Frontal cortex (tissue), 3 donors: ENCODE measurements at regions not wholly inside any gene's neighbourhood (a gene's known extent, or its start where the extent isn't known, plus 50 kb on each side); places are given as distances from the start of the nearest gene placed in this dataset.
"Not testable (repeated sequence)": the region's sequence is repeated elsewhere in the genome, so short reads cannot be mapped to it uniquely, and the experiment has no call there.

ENCODE experiments used
- DNase-seq, 2 donors: peaks; one replicate each; pipeline ENCODE4 v3.0.0; 2012; ENCODE audit warnings: low spot score in 2 of 2
- FAIRE-seq: peaks from 2 replicates; lab custom pipeline; 2012; peaks lifted over from hg19 to GRCh38; lab: Jason Lieb, UNC
- donor health status: control.
- donor health status: control.
- donor health status: control.

DNA sequence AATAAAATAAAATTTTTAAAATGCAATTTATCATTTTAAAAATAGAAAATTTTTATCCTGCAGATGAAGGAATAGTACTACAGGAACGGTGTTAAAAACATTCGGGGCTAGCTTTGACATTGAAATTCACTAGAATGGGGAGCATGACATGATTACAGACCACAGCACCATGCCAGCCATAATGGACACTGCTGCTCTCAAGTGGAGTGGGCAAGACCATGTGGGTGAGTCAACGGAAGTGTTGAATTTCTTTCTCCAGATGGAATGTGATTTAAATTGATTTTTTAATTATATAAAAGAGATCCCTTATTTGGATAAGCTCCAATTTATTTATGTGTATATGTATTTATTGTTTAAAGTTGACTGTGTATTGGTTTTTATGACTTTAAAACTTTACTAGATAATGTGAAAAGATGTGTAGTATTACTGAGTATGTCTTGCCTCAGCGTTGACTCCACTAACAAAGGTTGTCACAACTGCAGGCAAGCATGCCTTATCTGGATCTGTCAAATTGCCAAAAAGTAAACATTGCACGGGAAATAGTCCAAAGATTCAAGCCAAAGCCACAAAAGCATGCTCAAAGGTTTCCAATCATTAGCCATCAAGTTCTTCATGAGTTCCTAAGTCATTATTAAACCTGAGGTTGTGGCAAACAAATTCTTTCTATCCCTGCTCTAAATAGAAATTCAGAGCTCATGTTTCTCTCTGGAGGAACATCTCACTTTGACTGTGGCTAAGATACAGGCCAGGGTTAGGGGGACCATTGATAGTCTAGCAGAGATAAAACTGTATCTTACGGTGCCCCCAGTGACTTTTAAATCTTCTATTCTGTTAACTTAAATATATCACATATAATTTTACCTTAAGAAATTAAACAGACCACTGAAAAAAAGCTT, 536.9 kb downstream of the TMX3 start:
- no peak for FAIRE-seq
- DNase-seq, result no peak

DNA sequence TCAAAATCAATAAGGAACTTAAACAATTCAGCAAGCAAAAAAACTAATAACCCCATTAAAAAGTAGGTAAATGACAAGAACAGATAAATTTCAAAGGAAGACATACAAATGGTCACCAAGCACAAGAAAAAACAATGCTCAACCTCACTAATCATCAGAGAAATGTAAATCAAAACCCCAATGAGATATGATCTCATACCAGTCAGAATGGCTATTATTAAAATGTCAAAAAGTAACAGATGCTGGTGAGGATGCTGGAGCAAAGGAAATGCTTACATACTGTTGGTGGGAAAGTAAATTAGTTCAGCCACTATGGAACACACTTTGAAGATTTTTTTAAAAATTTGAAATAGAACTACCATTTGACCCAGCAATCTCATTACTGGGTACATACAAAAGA, 538.0 kb downstream of the TMX3 start:
- DNase-seq (no peak), FAIRE-seq (no peak)

- no peak for DNase-seq
- FAIRE-seq, result no peak
Measured at GRCh38 chr18:68172842-68173549, 541.9 kb downstream of the TMX3 start.

GRCh38 chr18:68164909-68165308, 550.0 kb downstream of the TMX3 start:
- FAIRE-seq (no peak), DNase-seq (no peak)

DNA sequence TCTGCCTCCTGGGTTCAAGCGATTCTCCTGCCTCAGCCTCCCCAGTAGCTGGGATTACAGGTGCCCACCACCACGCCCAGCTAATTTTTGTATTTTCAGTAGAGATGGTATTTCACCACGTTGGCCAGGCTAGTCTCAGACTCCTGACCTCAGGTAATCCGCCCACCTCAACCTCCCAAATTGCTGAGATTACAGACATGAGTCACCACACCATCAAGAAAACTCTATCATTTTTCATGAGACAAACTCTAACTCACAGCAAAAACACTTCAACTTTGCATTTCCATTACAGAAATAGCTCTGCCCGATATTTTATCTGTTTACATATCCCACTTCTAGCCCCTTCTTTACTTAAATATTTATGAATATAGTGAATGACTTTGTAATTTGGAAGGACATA, 561.1 kb downstream of the TMX3 start:
- FAIRE-seq, DNase-seq: not testable (repeated sequence)

GRCh38 chr18:68152770-68153169, 562.1 kb downstream of the TMX3 start:
- DNase-seq (no peak), FAIRE-seq (no peak)

- DNase-seq (no peak), FAIRE-seq (no peak)
Measured at GRCh38 chr18:68150961-68151360, 563.9 kb downstream of the TMX3 start.

- no peak for DNase-seq
- FAIRE-seq, result no peak
Measured at GRCh38 chr18:68148863-68149262, 566.0 kb downstream of the TMX3 start.

DNA sequence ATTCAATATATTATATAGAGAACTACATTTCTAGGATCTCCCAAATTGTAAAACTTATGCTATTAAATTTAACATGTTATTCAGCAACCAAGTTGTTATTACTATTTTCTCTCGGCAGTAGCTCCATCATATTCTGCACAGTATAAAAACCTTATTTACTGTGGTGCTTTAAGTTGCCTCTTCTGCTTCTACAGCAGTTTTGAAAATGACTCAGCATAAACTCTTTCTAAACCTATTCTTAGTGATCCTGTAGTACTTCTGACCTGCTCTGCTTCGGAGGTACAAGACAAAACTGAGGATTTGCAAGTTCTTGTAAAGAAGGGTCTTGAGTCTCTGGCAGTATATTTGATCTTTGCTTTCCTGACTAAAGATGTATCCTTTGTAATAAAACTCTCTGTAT, 567.2 kb downstream of the TMX3 start:
- no peak for DNase-seq
- FAIRE-seq, result no peak

- FAIRE-seq (no peak), DNase-seq (no peak)
Measured at GRCh38 chr18:68121826-68122225, 593.1 kb downstream of the TMX3 start.

DNA sequence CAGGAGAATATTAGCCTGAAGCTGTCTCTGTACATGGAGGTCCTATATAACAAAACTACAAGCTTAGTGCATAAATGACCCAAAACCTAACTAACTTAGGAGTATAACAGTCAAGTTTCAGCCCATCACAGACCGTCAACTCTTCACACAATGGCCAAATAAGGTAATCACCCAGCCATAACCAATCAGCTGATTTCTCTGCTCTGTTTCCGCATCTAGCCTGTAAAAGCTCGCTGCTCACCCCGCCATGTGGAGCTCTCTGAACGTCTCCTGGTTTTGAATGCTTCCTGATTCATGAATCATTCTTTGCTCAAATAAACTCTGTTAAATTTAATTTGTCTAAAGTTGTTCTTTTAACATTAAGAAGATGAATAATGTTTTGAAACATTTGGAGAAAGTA, 593.6 kb downstream of the TMX3 start:
- DNase-seq (no peak), FAIRE-seq (no peak)

DNA sequence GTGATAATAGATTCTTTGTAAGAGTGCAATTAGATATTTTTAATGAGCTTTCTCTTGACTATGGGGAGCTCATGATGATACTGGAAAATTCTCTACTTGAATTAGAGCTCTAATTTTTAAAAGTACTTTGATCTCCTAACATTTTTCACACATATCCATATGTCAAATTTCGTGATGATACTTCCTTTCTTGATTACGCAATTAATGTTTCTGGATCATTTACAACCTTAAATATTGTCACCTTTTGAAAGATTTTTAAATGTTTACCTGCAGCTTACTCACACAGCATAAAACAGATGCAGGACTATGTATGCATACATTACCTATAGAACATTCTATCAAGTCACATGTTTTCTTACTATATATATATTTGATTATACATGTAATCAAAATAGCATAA, 598.5 kb upstream of the DSEL start:
- FAIRE-seq (no peak), DNase-seq (no peak)

DNA sequence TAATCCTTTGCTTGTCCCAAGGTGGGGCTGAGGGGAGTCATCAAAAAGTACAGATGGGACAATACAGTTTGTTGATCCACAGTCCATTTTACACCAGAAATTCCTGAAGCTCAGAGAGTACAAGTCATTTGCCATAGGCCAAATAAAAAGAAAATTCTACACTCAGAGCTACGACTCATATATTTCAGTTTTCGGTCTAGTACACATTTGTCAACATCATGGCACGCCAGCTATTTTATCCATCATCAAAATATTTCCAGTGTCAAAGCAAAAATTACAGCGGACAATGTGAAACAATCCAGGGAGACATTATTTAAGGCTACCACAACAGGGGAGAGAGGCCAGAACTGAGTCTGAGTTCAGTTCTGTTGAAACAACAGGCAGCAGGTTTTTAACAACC, 587.5 kb upstream of the DSEL start:
- FAIRE-seq, result no peak
- DNase-seq, result no peak

GRCh38 chr18:68103561-68103960, 587.0 kb upstream of the DSEL start:
- DNase-seq (no peak), FAIRE-seq (no peak)

DNA sequence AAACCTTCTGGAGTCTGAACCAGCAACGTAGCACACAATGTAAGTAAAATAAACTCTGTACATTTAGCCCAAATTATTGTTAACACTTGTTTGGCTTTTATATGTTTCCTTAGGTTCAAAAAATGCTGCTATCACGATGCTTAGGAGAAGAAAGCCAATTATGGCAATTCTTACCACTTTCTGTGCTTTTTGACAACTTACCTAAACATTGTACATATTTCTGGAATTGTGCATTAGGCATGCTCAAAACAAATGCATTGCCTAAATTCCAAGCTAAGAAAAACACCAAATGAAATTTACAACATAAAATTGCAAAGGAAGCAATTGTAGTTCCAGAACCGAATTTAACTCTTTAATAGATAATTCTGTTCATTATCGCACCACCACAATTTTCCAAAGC, 585.6 kb upstream of the DSEL start:
- FAIRE-seq, result no peak
- DNase-seq, result no peak

- FAIRE-seq (no peak), DNase-seq (no peak)
Measured at GRCh38 chr18:68098655-68099054, 582.1 kb upstream of the DSEL start.

GRCh38 chr18:68086481-68086880, 570.0 kb upstream of the DSEL start:
- no peak for DNase-seq
- no peak for FAIRE-seq

DNA sequence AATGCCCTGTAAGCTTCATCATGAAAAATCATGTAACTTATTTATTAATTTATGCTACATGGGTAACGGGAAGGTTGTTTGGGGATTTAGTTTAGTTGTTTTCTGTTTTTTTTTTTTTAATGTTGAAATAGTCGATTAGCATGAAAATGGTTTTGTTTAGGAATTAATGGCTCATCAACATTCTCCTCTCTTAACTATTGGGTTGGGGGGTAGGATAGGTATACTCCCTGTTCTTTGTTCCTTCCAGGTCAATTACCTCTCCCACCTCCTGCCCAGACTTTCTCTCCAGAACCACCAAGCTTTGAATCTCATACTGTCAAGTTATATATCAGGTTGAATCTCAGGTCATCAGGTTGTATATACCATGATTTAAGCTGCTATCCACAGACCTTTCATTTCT, 568.7 kb upstream of the DSEL start:
- DNase-seq (no peak), FAIRE-seq (no peak)

DNA sequence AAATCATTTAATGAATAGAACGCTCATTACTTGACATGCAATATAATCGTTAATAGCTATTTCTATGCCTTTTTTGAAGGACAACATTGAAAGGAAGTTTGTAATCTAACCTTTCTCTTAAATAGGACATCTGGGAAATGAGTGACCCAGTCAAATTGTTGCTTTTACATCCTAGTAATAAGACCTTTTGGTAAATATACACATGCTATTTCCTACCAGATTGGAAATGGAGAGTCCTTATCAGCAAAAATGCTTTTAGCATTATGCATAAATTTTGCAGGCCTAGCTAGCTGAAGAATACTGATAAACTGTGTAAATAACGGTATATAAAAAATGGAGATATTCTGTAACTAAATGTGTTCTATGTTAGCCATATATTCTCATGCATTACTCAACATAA, 567.3 kb upstream of the DSEL start:
- DNase-seq, result no peak
- FAIRE-seq, result no peak

GRCh38 chr18:68083131-68083530, 566.6 kb upstream of the DSEL start:
- FAIRE-seq, result no peak
- DNase-seq, result no peak

- DNase-seq (no peak), FAIRE-seq (no peak)
Measured at GRCh38 chr18:68072744-68073143, 556.2 kb upstream of the DSEL start.
